RPMI8226 (cell line): ENCODE measurements at regions not wholly inside any gene's neighbourhood (a gene's known extent, or its start where the extent isn't known, plus 50 kb on each side); places are given as distances from the start of the nearest gene placed in this dataset.

Source experiments
- DNase-seq: peaks from one replicate; pipeline ENCODE4 v3.0.0-alpha.2; 2015

DNA sequence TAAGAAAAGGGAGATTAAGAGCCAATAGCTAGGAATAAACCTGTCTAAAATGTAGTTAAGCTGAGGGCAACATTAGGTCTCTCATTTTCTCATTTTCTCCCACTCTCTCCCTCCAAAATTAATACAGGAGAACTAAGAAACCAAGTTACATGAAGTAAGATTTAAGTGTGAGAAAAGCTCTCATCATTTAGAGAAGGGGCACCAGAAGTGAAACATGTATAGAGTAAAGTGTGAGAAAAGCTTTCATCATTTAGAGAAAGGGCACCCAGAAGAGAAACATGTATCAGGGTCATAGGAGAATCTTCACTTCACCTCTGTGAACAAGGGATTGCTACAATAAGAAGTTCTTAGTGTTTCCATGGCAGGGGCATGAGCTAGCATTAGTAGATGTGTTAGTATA, 132.4 kb upstream of the CNTN1 start:
- no peak for DNase-seq

DNA sequence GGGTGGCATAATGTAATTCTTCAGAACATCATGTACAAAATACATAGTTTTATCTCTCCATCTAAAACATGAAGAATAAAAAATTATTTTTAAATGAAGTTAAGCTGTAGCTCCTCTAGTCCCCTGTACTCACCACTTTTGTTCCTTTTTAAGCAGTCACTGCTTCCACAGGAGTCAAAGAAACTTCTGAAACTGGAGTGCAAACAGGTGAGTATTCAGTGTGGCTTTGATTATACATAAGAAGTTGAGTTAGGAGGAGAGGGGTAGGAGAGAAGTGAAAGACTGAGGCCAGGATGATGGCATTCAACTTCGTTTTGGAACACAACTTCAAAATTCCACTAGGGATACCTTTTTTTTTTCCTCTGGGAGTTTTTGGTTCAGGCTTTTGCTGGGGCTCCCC, 131.4 kb upstream of the CNTN1 start:
- no peak for DNase-seq

DNA sequence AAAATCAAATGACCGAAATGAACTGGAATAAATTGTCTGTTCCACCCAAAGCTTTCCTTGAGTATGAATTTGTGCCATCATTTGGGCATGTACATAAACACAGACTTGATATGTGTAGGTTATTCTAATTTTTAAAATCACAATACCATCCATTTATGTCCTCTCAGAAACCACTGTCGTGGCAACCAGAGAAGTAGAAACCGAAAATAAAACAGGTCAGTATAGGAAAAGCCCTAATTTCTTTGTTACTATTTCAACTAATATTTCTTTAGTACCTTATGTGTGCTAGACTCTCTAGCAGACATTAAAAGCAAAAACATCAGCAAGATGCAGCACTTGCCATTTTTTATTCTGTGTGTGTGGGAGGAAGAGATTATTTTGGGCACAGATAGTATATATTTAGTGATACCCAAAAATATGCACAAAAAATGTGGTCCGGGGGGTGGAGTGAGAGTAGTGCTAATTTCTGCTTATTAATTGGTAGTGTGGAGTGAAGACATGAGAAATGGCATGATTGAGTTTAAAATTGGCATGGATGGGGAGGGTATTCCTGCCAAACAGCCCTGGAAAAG, 130.8 kb upstream of the CNTN1 start:
- DNase-seq = no peak

DNA sequence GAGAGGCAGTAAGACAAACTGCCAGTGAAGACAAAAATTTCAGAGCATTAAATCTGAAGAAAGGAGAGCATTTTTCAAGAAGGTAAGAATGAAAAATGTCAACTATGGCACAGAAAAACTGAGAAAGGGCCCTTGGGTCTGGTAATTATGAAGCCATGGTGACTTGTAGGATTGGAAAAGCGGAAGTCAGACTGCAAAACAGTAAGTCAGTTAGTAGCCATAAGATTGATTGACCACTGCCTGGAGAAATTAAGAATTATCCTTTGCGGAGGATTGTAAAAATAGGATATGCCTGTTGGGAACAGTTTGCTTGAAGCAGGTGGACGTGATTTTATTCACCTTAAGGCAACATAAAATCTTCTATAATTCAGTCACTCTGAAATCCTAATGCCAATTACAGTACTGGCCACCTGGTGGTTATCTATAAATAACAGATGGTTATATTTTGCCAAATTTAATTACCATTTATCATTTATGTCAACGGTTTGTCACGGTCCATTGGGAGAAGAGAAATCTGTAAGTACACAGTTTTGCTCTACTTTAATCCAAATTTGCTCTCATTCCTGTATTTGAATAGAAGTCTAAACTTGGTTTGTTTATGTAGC, 127.1 kb upstream of the CNTN1 start:
- DNase-seq = no peak

DNA sequence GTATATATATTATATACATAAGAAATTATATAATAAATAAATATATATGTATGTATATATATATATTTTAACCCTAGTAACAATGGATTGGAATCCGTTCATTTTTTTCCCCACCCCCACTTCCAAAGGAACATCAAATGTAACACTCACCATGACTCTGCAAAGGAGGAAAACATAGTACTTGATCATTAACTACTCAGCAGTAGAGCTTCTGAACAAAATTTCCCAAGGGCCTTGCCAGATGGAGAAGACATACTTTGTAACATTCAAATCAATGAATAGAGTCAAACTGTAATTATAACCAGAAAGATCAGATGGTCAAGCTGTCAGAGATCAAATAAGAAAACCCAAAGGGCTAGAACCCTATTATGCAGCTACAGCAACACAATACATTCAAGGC, 126.0 kb upstream of the CNTN1 start:
- no peak for DNase-seq

DNA sequence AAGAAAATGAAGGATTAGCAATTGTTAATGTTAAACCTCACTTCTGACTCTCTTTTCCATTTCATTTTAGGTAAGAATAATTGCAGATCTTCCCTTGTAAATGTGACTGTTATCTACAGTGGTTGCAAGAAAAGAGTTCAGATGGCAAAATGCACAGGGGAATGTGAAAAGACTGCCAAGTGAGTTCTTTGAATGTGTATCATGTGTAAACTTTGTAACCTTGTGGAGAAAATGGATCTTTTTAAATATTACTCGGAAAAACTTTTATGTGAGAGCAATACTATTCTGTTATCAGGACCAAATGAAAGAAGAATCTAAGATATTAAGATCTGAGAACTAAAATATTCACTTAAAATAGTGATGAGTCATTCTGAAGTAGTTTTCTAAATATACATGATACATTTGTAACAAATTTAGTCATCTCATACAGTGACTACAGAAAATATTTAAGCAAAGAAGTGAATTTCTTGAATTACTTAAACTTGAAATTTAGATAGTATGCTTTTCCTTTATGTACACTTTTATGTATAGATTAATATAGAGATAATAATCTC, 122.5 kb upstream of the CNTN1 start:
- no peak for DNase-seq

DNA sequence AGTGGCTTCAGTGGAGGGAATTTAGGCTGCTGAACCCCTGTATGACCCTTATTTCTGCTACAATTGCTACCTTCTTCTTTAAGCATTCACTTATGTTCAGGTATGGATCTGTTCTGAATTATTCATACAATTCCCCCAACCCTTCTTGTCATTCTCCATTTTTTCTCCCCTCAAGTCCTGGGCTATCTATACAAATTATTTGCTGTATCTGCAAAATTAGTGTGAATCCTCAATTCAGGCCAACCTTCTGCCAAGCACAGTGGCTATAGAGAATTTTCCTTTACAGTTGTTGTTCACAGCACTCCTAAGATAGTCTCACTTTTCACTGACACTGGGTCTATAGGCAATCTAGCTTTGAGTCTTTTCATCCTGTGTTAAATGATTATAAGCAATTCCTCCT, 119.2 kb upstream of the CNTN1 start:
- no peak for DNase-seq

DNA sequence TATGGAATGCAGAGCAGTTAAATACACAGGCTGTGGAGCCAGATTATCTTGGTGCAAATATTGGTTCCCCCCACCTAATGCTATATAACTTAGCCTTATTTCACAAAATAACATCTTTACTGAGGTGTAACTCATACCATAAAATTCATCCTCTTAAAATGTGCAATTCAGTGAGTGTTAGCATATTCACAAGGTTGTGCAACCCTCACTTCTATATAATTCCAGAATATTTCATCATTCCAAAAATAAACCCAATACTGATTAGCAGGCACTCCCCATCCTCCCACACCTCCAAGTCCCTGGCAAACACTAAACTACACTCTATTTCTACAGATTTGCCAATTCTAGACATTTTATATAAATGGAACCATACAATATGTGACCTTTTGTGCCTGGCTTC, 116.3 kb upstream of the CNTN1 start:
- DNase-seq = no peak

DNA sequence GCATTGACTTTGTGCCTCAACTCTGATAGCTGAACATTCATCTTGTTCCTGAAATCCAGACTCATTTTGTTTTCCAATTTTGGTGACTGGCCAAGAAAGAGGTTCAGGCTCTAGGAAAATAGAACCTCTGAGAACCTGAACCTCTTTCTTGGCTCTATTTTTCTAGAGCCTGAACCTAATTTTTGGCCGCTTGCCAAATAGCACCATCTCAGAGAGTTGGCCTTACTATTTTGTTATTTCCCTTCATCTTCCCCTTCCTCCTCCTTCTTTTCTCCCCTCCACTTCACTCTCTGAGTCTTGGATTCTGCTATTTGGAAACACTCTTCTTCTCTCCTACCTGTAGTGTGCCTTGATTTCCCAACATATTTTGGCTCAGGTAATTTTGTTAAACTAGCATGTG, 114.4 kb upstream of the CNTN1 start:
- DNase-seq = no peak

DNA sequence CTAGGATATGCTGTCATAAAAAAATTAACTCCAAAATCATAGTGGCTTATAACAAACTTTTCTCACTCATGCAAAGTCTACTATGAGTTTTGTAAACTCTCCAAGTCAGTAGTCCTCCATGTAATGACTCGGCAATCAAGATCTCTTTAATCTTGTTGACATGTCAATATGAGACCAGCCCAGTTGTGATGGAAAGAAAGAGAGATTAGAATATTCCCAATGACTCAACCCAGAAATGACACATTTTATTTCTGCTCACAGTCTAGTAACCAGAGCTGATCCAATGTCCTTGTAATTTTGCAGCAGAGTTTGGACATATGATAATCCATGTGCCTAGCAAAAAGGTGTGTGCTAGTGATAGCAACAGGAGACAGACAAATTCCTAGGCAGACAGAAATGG, 112.6 kb upstream of the CNTN1 start:
- DNase-seq = no peak

DNA sequence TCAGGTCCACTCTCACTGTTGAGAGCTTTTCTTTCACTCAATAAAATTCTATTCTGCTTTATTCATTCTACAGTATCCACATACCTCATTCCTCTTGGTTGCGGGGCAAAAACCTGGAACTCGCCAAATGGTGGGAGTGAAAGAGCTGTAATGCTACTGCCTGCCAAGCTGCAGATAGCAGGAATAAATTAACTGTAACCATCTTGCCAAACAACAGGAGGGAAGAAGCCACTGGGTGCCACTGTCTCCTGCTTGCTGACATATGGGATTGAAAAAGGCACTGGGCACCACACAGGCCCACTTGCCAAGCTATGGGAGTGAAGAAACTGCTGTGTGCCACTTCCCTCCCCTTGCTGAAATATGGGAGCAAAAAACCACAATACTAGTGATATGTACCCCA, 111.9 kb upstream of the CNTN1 start:
- DNase-seq = no peak

DNA sequence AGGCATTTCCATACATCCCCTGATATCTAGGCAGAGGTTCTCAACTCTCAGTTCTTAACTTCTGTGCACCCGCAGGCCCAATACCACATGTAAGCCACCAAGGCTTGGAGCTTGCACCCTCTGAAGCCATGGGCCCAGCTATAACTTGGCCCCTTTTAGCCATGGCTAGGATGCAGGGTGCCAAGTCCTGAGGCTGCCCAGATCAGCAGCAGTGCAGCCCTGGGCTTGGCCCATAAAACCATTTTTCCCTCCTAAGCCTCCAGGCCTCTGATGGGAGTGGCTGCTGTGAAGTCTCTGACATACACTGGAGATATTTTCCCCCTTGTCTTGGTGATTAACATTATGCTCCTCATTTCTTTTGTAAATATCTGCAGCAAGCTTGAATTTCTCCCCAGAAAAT, 110.3 kb upstream of the CNTN1 start:
- no peak for DNase-seq

DNA sequence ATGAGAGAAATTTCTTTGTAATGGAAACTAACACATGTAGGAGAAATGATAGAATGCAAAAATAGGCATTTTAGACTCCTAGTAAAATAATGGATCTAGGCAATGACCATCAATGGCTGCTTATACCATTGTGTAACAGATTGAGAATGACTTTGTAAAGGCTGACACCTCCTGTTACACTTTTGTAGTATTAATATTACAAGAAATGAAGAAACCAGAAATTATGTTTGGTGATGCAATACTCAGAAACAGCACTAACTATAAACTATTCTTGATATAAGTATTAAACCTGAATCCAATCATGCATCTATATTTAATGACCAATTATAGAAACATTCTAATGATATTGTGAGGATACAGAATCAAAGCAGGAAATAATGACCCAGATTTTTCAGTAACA, 108.5 kb upstream of the CNTN1 start:
- no peak for DNase-seq

DNA sequence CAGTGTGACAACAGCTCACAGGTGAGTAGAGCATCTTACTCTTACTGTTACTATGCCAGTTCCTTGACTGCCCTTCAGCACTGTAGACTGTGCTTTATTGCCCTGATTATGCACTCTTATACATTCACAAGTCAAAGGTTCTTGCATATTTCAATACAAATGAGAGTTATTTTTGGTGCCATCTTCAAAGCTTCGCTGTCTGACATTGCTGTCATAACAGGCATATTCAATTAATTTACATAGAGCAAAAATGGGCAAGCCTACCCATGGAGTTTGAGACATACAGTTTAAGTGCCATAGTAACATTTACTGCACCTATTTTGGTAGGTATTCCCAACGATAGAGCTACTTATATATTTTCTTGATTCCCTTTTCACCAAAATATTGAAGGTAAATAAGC, 107.5 kb upstream of the CNTN1 start:
- no peak for DNase-seq

DNA sequence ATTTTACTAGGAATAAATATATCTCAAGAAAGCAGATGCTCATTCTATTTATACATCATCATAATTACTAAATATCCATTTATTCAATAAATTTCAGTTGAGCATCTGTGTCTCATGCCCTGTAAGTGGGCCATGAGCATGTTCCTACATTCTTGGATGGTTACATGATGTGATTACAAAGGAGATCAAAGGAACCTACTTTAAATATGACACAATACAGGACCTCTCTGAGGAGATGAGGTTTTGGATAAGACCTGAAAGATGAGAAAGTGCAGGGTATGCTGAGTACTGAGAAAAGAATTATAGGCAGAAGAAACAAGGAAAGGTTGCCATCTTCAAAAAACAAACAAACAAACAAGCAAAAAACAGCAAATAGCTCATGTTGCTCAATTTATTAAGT, 105.4 kb upstream of the CNTN1 start:
- no peak for DNase-seq

DNA sequence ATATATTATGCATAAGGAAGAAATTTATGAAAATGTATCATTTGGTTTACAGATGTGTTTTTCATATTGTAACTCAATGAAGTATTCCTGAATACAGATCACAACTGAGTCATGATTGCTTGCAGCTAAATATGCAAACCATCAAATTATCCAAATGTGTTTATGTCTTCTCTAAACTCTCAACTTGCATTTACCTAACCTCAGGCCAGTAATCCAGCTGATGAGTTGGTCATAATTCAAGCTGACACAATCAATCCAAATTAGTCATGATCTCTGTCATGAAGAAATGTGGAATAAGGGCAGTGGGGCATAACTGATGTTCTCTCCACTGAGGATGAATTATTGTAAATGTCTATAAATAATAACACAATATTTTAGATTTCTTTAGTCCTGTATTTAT, 104.8 kb upstream of the CNTN1 start:
- no peak for DNase-seq

DNA sequence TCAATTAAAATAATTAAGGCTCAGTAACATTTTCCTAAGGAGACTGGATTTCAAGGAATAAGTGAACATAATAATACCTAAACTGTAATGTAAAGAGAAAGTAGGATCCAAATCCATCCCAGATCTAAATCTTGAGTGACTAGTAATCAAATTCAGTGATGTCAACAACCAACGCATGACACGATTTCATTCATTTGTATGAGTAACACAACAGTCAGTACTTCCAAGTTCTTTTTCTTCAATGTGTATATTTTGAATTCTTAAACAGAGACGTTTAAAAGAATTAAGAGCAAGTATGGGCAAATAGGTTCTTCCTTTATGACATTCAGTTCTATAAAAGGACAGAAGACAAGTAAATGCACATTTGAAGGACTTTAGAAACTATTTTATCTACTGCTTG, 104.3 kb upstream of the CNTN1 start:
- DNase-seq = no peak

DNA sequence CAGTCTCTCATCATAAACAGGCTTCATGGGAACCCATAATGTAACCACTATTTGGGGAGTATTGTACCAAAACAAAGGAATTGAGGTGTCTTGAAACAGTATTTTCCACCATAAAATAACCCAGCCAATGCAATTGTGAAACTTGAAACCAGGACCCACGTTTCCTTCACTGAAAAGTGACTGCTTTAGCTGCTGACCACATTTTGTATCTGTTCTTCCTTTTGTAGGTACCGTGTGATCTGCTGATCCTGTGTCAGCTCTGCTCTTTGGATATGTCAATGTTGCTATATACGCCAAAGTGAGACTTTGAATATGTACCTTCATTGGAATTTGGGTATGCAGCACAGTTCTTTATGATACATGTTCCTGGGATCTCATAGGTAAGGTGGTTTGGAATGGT, 95.1 kb upstream of the CNTN1 start:
- DNase-seq = no peak

DNA sequence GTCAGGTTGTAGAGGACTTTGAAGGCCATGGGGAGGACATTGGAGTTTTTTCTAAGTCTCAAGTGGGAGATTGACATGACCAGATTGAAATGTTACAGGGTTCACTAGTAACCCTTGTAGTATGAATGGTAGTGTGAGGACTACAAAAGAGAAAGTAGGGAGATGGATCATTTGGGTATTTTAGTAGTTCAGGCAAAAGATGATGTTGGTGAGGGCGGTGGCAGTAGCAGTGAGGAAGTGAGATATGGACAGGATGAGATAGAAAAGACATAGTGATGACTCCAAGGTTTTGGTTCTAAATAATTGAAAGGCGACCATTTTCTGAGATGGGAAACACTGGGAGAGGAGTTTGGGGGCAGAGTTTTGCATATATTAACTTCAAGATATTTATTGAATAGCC, 94.2 kb upstream of the CNTN1 start:
- DNase-seq = no peak

DNA sequence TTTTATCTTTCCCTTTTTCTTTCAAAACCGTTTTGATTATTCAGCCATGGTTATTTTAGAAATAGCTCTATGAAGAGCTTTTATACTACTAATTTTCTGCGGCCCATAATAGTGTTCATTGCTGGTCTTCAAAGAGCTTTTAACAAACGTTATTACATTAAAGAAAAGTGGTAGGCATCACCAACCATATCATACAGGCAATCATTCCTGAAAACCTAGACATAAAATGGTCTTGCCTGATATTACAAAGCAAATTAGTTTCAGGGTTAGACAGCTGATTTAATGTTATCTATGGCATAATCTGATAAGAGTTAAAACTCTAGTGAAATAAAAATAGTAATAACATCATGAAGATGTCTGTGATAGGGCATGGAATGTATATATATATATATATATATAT, 89.7 kb upstream of the CNTN1 start:
- DNase-seq = no peak

DNA sequence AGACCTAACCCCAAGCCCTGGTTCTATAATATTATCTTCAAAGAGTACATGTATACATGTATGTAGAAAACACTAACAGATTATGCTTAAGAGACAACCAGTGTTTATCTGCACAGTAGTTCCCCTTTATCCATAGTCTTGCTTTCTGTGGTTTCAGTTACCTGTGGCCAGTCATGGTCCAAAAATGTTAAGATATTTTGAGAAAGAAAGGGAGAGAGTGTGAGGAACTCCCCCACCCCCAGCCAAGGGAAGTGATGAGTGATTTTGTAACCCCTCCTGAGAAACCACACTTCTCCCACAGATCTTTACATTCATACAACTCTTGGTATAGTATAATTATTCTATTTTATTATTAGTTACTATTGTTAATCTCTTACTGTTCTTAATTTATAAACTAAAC, 77.3 kb upstream of the CNTN1 start:
- DNase-seq = no peak

DNA sequence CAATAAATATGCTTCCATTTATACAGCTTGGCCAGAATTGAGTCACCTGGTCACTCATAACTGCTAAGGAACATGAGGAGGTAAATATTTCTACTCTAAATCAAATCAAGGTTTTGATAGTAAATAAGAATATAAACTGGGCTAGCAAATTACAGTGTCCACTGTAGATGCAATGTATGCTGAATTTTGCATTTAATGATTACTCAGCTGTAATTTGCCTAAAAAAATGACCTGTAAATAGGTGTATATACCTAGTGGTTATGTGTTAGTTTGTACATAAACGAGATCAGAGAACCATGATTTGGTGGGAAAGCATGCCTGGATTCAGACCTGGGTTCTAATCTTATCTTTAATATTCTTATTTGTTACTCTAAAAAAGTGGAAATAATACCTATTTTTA, 76.6 kb upstream of the CNTN1 start:
- DNase-seq = no peak

DNA sequence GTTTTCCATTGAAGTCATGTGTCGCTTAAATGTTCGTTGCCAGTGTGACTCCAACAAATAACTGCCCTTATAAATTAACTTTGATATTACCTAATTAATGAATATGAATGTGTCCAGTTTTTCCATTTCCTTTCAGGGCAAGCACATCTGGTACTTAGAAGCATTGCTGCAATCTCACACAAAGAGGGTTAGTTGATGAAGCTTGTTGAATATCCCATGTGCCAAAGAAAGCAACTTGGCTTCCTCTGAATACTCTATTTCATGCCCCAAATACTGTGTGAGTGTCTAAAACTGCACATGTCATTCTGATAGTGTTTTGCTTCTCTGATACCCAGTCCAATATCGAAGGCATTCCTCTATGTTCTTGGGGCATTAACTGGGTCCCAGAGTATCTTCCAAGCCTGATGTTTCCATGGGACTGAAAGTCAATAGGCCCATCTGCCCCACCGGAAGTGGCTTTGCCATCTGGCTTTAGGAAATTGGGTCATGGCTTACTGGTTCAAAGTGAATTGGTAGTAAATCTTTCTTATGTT, 75.8 kb upstream of the CNTN1 start:
- no peak for DNase-seq

DNA sequence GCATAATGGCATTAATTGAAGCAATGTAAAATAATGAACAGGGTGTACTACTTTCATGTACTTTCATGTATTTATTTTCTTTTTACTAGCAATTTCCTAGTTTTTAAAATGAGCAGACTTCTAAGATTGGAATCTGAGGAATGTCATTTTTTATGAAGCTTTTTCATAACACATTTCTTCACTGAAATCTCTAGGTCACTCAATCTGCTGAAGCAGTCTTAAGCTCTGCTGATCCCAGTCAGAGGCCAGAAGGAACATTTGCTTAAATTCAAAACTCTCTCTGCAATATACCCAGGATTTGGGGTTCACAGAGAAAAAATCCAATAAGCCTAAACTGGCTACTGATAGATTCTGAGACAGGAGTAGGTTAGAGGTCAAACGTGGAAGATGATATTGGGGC, 73.6 kb upstream of the CNTN1 start:
- DNase-seq = no peak

DNA sequence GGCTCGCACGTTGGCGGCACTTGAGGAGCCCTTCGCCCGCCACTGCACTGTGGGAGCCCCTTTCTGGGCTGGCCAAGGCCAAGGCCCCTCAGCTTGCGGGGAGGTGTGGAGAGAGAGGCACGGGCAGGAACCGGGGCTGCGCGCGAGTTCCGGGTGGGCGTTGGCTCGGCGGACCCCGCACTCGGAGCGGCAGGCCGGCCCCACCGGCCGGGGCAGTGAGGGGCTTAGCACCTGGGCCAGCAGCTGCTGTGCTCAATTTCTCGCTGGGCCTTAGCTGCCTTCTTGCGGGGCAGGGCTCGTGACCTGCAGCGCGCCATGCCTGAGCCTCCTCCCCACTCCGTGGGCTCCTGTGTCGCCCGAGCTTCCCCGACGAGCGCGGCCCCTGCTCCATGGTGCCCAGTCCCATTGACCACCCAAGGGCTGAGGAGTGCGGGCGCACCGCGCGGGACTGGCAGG, 71.6 kb upstream of the CNTN1 start:
- DNase-seq = no peak
